Fibroblast of lung (primary cell): ENCODE measurements at regions not wholly inside any gene's neighbourhood (a gene's known extent, or its start where the extent isn't known, plus 50 kb on each side); places are given as distances from the start of the nearest gene placed in this dataset.

Experiments
- EZH2 ChIP-seq: IDR thresholded peaks from 2 replicates; pipeline ENCODE4 v1.5.1; 2012; ENCODE audit warnings: low read length, control low read depth, mild to moderate bottlenecking; ENCODE audit errors: missing control alignments
- TF ChIP-seq, protein P1 (sequence below), 2 donors: IDR thresholded peaks in 1 of 2; conservative IDR thresholded peaks in 1 of 2; 1 replicate in 1 of 2; 2 replicates in 1 of 2; pipeline ENCODE4 v1.5.1; 2011 to 2012; ENCODE audit warnings: low read length in 2 of 2, control low read depth in 1 of 2, inconsistent platforms in 1 of 2, low read depth in 1 of 2, mild to moderate bottlenecking in 1 of 2

DNA sequence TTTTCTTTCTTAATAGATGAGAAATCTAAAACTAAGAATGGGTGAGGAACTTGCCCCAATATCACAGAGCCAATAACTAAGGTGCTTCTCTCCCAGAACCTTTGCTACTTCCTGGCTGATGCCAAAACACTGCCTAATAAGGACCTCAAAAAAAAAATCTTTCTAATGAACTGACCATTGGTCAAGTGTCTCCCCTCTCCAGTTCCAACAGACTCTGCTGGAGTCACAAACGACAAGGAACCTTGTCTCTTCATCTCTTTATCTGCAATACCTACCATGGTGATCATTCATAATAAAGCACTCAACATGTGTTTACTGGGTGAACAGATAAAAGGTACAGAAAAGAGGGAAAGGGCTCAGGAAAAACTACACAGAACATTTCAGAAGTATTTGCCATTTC, 197.4 kb downstream of the LTN1 start:
- TF ChIP-seq, protein P1, sequence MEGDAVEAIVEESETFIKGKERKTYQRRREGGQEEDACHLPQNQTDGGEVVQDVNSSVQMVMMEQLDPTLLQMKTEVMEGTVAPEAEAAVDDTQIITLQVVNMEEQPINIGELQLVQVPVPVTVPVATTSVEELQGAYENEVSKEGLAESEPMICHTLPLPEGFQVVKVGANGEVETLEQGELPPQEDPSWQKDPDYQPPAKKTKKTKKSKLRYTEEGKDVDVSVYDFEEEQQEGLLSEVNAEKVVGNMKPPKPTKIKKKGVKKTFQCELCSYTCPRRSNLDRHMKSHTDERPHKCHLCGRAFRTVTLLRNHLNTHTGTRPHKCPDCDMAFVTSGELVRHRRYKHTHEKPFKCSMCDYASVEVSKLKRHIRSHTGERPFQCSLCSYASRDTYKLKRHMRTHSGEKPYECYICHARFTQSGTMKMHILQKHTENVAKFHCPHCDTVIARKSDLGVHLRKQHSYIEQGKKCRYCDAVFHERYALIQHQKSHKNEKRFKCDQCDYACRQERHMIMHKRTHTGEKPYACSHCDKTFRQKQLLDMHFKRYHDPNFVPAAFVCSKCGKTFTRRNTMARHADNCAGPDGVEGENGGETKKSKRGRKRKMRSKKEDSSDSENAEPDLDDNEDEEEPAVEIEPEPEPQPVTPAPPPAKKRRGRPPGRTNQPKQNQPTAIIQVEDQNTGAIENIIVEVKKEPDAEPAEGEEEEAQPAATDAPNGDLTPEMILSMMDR (conservative IDR thresholded peaks at IDR 0.05 in 1 of 2, IDR thresholded peaks at IDR 0.05 in 1 of 2; ENCODE audit: low read depth in 1 of 2, low read length in 2 of 2): no peak
- no peak for TF ChIP-seq EZH2
